ENCODE measurements at regions not wholly inside any gene's neighbourhood (a gene's known extent, or its start where the extent isn't known, plus 50 kb on each side); places are given as distances from the start of the nearest gene placed in this dataset.

DNA sequence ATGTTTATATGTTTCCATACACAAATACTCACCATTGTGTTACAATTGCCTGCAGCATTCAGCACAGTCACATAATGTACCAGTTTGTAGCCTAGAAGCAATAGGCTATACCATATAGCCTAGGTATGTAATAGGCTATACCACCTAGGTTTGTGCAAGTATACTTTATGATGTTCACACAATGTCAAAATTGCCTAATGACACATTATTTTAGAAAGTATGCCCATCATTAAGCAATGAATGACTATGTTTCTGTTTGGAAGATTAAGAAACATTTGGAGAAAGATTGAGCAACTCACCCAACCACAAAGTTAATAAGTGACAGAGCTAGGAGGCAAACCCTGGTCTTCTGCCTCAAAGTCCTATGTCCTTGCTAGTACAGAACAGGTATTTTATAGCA lies 96.8 kb upstream of the GRIA3 start:
- TF ChIP-seq, protein P1, sequence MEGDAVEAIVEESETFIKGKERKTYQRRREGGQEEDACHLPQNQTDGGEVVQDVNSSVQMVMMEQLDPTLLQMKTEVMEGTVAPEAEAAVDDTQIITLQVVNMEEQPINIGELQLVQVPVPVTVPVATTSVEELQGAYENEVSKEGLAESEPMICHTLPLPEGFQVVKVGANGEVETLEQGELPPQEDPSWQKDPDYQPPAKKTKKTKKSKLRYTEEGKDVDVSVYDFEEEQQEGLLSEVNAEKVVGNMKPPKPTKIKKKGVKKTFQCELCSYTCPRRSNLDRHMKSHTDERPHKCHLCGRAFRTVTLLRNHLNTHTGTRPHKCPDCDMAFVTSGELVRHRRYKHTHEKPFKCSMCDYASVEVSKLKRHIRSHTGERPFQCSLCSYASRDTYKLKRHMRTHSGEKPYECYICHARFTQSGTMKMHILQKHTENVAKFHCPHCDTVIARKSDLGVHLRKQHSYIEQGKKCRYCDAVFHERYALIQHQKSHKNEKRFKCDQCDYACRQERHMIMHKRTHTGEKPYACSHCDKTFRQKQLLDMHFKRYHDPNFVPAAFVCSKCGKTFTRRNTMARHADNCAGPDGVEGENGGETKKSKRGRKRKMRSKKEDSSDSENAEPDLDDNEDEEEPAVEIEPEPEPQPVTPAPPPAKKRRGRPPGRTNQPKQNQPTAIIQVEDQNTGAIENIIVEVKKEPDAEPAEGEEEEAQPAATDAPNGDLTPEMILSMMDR (IDR thresholded peaks at IDR 0.05) = no peak
- TF ChIP-seq POLR2A (IDR thresholded peaks at IDR 0.05) = no peak
- TF ChIP-seq POLR2AphosphoS5 (IDR thresholded peaks at IDR 0.05) = no peak
